ENCODE measurements at regions not wholly inside any gene's neighbourhood (a gene's known extent, or its start where the extent isn't known, plus 50 kb on each side); places are given as distances from the start of the nearest gene placed in this dataset.
"Not testable (repeated sequence)": the region's sequence is repeated elsewhere in the genome, so short reads cannot be mapped to it uniquely, and the experiment has no call there.

- DNase-seq = peak in 1 of 2 experiments; percentile 25
Measured at GRCh38 chr22:22374163-22374562, 129.6 kb downstream of the VPREB1 start.

DNA sequence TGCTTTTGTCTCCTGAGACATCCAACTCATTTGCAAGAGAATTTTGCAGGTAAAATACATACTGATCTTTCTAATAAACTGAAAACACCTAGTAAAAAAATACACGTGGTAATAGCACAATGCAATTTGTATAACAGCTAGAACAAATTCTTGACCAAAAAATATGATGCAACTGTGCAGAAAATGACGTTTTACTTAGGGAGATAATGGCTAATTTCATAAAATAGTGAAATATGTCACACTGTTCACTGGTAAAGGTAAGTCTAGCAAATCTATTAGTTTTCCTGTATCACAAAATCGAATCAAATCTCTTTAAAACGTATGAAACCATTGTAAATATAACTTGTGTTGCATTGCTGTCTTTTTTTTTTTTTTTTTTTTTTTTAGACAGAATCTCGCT, 130.0 kb downstream of the VPREB1 start:
- no peak for DNase-seq

DNA sequence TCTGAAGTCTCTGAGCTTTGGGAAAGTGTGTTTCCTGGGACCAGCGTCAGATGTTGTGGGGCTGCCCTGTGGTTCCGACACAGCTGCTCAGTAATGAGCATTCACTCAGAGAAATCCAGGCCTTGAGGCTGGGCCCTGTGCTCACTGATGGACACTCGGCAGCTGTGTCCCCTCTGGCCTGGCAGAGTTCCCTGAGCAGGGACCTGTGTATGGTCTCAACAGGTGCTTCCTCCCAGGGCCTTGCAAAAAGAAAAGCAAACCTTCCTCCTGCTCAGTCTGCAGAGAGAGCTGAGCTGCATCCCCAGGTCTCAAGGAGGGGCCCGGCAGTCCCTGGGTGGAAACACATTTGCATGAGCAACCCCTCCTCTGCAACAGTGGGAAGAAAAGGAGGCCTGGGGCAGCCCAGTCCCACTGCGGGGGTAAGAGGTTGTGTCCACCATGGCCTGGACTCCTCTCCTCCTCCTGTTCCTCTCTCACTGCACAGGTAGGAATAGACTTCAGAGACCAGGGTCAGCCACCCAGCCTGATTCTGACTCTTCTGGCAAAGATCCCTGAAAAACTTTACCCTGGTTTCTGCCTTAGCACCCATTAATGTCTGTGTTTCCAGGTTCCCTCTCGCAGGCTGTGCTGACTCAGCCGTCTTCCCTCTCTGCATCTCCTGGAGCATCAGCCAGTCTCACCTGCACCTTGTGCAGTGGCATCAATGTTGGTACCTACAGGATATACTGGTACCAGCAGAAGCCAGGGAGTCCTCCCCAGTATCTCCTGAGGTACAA, 131.2 kb downstream of the VPREB1 start:
- no peak for DNase-seq

DNA sequence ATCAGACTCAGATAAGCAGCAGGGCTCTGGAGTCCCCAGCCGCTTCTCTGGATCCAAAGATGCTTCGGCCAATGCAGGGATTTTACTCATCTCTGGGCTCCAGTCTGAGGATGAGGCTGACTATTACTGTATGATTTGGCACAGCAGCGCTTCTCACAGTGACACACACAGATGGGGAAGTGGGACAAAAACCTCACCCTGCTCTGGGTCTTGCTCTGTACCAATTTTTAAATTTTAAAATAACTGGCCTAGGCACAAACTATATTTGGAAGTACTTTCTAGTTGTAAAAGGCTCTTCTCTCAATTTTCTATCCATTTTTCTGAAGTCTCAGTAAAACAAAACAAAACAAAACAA, 131.7 kb downstream of the VPREB1 start:
- DNase-seq = no peak

GRCh38 chr22:22376884-22377283, 131.7 kb downstream of the ZNF280B start:
- DNase-seq = peak in 1 of 2 experiments; percentile 5

DNA sequence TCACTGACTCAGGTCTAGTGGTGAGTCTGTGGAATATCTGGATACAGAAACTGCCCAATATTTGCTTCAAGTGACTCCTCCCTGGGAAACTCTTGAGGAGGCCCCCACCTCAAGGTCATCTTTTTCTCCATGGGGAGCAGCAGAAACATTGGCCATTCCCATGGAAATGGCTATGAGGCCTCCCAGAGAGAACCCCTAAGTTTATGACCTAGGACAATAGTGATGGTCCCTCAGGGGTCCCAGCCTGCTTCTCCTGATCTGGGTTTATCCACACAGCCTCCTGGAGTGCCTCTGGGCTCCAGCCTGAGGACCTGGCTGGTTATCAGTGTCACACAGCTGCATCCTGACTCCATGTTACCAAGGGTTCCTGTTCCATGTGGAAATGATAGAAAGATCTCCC, 131.2 kb downstream of the ZNF280B start:
- DNase-seq = no peak

DNA sequence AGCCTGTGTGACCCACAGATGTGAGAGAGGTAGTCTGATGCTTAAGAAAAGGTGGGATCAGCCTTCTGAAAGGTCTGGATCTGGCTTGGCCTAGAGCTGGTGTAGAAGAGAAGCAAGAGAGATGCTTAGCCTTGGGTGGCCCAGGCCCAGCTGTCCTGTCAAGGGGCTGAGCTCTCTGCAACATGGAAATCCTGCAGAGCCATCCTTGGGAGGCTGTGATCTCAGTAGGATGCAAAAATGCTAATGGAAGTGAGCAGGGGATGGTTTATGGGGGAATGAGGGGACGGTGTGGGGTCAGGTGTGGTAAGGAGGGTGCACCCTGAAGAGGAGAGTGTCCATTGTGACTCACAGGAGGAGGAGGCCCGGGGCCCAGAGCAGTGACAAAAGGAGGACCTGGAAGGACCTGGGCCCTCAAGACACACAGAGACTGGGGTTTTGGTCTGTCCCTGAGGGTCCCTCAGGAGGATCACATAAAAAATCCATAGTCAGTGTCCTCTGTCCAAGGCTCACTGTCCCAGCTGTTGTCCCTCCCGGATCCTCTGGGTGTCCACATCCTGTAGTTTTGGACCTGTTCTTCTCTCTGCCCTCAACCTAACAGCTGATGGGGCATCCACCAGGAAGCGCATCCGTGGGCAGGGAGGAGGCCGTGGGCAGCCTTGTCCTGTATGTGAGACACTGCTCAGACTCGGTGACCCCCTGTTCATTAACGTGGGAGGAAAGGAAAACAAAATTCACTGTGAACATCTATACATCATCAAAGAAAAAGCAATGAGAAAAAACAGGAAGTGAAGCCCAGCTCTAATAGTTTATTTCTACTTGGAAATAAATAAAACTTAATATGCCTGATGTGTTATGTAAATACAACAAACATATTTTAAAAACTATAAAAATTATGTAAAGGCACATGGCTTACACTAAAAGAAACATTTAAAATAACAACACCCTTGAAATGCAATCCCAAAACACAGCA, 129.8 kb downstream of the ZNF280B start:
- DNase-seq = no peak

DNA sequence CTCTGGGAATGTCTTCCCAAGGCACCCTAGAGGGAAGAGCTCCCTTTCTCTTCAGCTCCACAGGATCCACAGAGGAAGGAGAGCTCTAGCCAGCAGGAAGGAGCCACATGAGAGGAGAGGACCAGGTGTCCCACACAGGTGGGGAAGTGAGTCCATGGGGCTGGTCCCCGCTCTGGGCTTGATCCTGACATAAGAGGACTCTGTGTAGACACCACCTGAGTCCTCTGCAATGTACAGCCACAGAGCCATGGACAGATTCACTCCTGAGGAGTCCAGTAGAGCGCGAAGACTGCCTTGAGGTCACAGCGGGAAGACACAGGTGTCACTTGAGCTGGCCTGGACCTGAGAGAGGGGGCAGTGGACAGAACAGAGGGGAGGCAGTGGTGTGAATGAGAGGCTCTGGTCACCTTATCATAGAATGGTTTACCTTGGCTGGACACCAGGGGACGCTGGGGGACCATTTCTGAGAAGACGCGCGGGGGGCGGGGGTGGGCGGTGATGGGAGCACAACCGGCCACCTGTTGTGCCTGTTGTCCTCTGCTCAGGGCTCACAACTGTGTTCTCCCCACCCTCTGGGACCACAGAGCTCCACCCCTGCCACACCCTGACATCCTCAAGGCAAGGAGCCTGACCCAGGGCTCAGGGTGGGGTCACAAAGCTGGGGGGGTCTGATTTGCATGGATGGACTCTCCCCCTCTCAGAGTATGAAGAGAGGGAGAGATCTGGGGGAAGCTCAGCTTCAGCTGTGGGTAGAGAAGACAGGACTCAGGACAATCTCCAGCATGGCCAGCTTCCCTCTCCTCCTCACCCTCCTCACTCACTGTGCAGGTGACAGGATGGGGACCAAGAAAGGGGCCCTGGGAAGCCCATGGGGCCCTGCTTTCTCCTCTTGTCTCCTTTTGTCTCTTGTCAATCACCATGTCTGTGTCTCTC, 128.2 kb downstream of the ZNF280B start:
- peak; percentile 28 to 60 for DNase-seq

GRCh38 chr22:22381292-22381691, 127.2 kb downstream of the ZNF280B start:
- DNase-seq = not testable (repeated sequence)

GRCh38 chr22:22384267-22384666, 124.3 kb downstream of the ZNF280B start:
- DNase-seq = no peak

GRCh38 chr22:22384668-22385244, 123.8 kb downstream of the ZNF280B start:
- DNase-seq = no peak

DNA sequence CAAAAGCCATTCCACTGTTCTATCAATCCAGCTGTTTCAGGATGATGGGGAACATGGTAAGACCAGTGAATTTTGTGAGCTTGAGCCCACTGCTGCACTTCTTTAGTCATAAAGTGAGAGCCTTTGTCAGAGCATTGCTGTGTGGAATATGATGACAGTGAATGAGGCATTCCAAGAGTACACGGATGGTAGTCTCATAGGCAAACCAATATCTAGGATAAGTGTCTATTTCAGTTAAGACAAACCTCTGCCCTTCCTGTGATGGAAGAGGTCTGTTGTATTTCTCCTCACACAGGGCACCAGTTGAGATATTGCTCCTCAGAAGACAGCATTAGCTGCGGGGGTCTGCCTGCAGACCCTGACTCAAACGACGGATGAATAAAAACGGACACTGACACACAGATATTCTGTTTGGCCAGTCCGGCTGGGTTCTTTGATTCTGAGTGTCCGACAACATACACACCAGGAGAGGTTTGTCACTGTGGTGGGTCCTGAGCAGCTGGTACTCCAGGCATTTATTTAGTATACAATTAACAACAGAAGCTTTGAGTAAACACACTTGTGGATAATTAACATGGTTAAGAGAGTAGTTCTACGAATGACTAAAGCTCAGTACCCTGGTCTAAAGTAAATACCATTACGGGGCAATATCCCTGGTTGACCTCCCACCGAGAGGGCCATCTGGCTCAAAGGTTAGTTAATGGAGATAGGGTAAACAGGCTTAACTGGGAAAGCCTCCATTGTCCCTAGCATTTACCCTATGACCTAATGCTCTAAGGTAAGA, 121.7 kb downstream of the ZNF280B start:
- DNase-seq = peak; percentile 69 to 75

GRCh38 chr22:22387386-22387736, 121.2 kb downstream of the ZNF280B start:
- no peak for DNase-seq

- DNase-seq = no peak
Measured at GRCh38 chr22:22388090-22388489, 120.5 kb downstream of the ZNF280B start.

GRCh38 chr22:22388494-22388893, 120.0 kb downstream of the ZNF280B start:
- no peak for DNase-seq

GRCh38 chr22:22389467-22389866, 119.1 kb downstream of the ZNF280B start:
- DNase-seq = no peak

- no peak for DNase-seq
Measured at GRCh38 chr22:22390989-22391388, 117.6 kb downstream of the ZNF280B start.

- DNase-seq = no peak
Measured at GRCh38 chr22:22391543-22391942, 117.0 kb downstream of the ZNF280B start.

- DNase-seq = no peak
Measured at GRCh38 chr22:22392131-22392530, 116.4 kb downstream of the ZNF280B start.

DNA sequence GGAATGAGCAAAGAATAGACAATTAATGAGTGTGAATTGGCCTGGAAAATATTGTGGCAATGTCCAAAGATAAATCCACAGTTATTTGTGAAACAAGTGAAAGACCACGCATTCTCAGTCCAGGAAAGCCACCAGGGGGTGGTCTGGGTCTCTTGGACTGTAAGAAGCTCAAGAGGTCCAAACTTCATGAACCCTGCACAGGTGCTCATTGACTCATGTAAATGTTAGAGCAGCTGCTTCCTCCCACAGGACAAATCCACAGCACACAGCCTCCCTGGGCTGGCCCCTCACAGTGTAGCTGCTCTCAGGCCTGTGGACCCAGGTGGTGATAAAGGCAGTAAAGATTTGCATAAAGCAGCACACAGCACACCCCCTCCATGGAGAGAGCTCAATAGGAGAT, 114.0 kb downstream of the ZNF280B start:
- DNase-seq = no peak

GRCh38 chr22:22395245-22395644, 113.3 kb downstream of the ZNF280B start:
- no peak for DNase-seq
